Osteoblast (primary cell): ENCODE measurements at regions not wholly inside any gene's neighbourhood (a gene's known extent, or its start where the extent isn't known, plus 50 kb on each side); places are given as distances from the start of the nearest gene placed in this dataset.

Experiments used
- DNase-seq: peaks from one replicate; pipeline ENCODE4 v3.0.0; 2011; ENCODE audit warnings: low spot score, mixed read lengths; ENCODE audit not compliant: insufficient read length; ENCODE audit errors: missing footprints
- H2AFZ ChIP-seq: 2 replicates; pipeline ENCODE4 v1.6.0; 2011; ENCODE audit warnings: mild to moderate bottlenecking, low read length
- H3K27ac ChIP-seq: 2 replicates; pipeline ENCODE4 v1.5.1; 2011; ENCODE audit warnings: mild to moderate bottlenecking, low read depth, low read length, moderate library complexity
- H3K27me3 ChIP-seq: 2 replicates; pipeline ENCODE4 v1.6.0; 2012; ENCODE audit warnings: mild to moderate bottlenecking, control low read depth, inconsistent platforms, low read length, moderate library complexity; ENCODE audit not compliant: insufficient read depth
- H3K36me3 ChIP-seq: 2 replicates; pipeline ENCODE4 v1.5.1; 2011; ENCODE audit warnings: mild to moderate bottlenecking, low read length, control low read depth, moderate library complexity; ENCODE audit not compliant: insufficient read depth
- H3K4me1 ChIP-seq: 2 replicates; pipeline ENCODE4 v1.5.1; 2011; ENCODE audit warnings: mild to moderate bottlenecking, low read length, control low read depth, moderate library complexity; ENCODE audit not compliant: insufficient read depth
- H3K4me2 ChIP-seq: 2 replicates; pipeline ENCODE4 v1.6.0; 2011; ENCODE audit warnings: mild to moderate bottlenecking, low read length; ENCODE audit not compliant: insufficient read depth
- H3K4me3 ChIP-seq: fragments of 200-600 bp; sonication (generic); 3 replicates; pipeline ENCODE4 v1.5.1; 2012; ENCODE audit warnings: mild to moderate bottlenecking, low read length, inconsistent platforms; ENCODE audit not compliant: insufficient read depth
- H3K79me2 ChIP-seq: 2 replicates; pipeline ENCODE4 v1.6.0; 2012; ENCODE audit warnings: mild to moderate bottlenecking, low read length, control low read depth, inconsistent platforms; ENCODE audit not compliant: insufficient read depth
- H3K9me3 ChIP-seq: 2 replicates; pipeline ENCODE4 v1.5.1; 2011; ENCODE audit warnings: low read depth, low read length, control low read depth
- H4K20me1 ChIP-seq: 2 replicates; pipeline ENCODE4 v1.6.0; 2012; ENCODE audit warnings: mild to moderate bottlenecking, low read length, control low read depth; ENCODE audit not compliant: insufficient read depth
- CTCF ChIP-seq: IDR thresholded peaks from 2 replicates; pipeline ENCODE4 v1.5.1; 2011; ENCODE audit warnings: mild to moderate bottlenecking, low read depth, low read length, moderate library complexity; ENCODE audit errors: extremely low read depth

GRCh38 chr16:80375973-80376372, 164.8 kb upstream of the DYNLRB2 start:
- H4K20me1 ChIP-seq: no peaks in the 10 kb centered on the region
- H2AFZ ChIP-seq: no peak overlapping the region
- H3K4me3 ChIP-seq: no peak overlapping the region
- H3K4me2 ChIP-seq: no peak overlapping the region
- no peaks in the 10 kb centered on the region for H3K79me2 ChIP-seq
- TF ChIP-seq CTCF: no peak
- H3K27me3 ChIP-seq: no peaks in the 10 kb centered on the region
- no peaks in the 10 kb centered on the region for H3K9me3 ChIP-seq
- no peak overlapping the region for H3K27ac ChIP-seq
- no peak for DNase-seq
- no peaks in the 10 kb centered on the region for H3K4me1 ChIP-seq
- H3K36me3 ChIP-seq: no peaks in the 10 kb centered on the region

DNA sequence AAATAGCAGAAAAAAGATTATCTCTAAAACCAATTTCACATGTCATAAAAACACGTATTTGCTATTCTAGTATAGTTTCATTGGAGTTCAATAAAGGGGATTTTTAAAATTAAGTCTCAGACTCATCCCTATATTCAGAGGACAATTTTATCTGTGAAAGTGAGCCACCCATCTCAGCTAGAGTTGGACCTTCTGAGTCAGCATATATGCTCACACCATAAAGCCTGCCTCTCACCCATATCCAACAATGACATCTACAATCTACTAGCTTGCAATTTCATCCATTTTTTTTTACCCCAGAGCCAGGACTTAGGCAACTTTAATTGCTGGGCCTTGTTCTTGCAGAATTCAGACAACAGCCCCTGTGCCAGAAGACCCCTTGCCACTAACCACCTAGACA, 165.3 kb upstream of the DYNLRB2 start:
- Histone ChIP-seq H3K79me2 (no peaks in the 10 kb centered on the region), H4K20me1 (no peaks in the 10 kb centered on the region), H3K27ac (no peak overlapping the region), H3K4me2 (no peak overlapping the region), H3K9me3 (no peaks in the 10 kb centered on the region), H3K36me3 (no peaks in the 10 kb centered on the region), H3K27me3 (no peaks in the 10 kb centered on the region), H2AFZ (no peak overlapping the region), H3K4me1 (no peaks in the 10 kb centered on the region), H3K4me3 (no peak overlapping the region)
- TF ChIP-seq CTCF: no peak
- no peak for DNase-seq

DNA sequence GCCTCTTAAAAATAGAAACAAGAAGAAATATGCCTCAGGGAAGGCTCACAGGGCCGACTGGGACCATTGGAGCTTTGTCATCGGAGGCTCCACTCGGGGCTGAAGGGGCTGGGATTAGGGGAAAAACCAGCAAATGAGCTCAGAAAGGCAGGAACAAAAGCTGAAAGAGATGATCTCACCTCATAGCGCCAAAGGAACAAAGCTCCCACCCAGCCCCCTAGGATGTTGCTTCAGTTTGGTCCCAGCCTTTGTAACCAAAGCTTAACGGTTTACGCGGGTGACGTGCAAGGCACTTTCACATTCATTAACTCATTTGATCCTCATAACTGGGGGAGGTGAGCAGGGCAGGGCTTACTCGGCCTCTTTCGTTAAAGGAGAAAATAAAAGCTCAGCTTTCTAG, 168.5 kb upstream of the DYNLRB2 start:
- Histone ChIP-seq H3K4me3 (no peak overlapping the region), H3K27ac (no peak overlapping the region), H3K4me2 (no peak overlapping the region), H3K9me3 (no peaks in the 10 kb centered on the region), H4K20me1 (no peaks in the 10 kb centered on the region), H3K36me3 (no peaks in the 10 kb centered on the region), H3K27me3 (no peaks in the 10 kb centered on the region), H2AFZ (no peak overlapping the region), H3K4me1 (peaks cover 2% of the 10 kb centered on the region), H3K79me2 (no peaks in the 10 kb centered on the region)
- no peak for TF ChIP-seq CTCF
- DNase-seq: no peak

DNA sequence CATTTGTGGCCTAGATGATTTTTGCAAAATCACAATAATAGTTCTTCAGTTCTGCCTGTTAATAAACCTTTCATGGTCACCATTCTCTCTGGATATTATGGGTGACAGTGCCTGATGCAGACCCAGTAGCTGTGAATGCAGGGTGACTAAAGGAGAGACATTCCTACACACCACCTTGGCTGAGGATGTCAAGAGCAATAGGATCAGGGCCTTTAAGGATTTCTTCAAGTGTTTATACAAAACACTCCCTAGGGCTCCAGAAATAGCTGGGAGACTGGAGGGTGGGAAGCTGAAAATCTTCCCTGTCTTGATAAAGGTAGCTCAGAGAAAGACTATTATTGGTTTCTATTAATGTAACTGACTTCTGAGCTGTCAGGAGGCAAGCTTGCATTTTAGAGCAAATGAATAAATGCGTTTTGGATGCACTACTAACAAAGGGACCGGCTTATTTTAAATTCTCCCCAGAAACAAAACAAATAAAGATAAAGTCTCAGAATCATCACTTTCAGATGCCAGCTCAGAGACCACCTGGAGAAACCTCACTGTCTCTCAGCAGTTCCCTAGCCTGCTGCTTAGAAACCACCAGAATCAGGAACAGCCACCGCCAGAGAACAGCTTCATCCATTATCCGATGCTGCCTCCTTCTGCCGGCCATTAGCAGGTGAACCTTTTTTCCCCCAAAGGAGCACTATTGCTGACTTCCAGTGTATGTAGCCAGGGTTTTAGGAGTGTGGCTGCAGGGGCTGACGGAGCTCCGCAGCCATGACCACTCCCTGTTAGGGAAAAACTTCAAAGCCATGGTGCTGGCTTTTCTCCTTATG, 171.4 kb upstream of the DYNLRB2 start:
- no peak overlapping the region for H2AFZ ChIP-seq

More for the DNA sequence above, 171.4 kb upstream of the DYNLRB2 start:
- Histone ChIP-seq H3K4me1 (peaks cover 7% of the 10 kb centered on the region), H3K79me2 (no peaks in the 10 kb centered on the region), H3K27me3 (no peaks in the 10 kb centered on the region), H3K27ac (no peak overlapping the region), H4K20me1 (no peaks in the 10 kb centered on the region), H3K4me3 (no peak overlapping the region), H3K36me3 (no peaks in the 10 kb centered on the region), H3K4me2 (no peak overlapping the region), H3K9me3 (no peaks in the 10 kb centered on the region)
- peak; percentile 74 for DNase-seq
- peak; percentile 88 for TF ChIP-seq CTCF
